ENCODE measurements at regions not wholly inside any gene's neighbourhood (a gene's known extent, or its start where the extent isn't known, plus 50 kb on each side); places are given as distances from the start of the nearest gene placed in this dataset.

DNA sequence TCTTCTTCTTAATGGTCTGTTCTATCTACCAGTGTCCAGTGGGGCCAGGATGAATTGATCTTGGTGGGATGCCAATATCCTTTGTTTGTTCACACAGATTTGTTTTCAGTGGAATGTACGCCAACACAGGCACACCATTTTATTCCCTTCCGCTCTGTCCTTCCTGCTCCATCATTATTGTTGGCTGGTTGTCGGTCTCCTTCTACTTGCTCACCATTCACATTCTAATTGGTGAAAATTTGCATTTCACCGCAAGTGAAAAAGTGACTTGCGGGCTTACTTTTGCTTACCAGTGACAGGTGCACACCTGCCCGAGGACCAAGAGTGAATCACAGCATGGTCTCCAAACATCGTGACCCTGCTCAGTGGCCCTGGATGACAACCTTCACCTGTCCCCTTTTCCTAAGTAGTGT, 148.3 kb downstream of the NOC3L start:
- H3K9me3 Mint-ChIP-seq: no peaks in the 10 kb centered on the region
- no peak overlapping the region for H3K27ac Mint-ChIP-seq
- H3K27me3 Mint-ChIP-seq (ENCODE audit: insufficient read depth): peaks cover 22% of the 10 kb centered on the region
- peaks cover 3% of the 10 kb centered on the region; the same call in 1 of the 2 replicates for H3K4me1 Mint-ChIP-seq (ENCODE audit: low read depth)
- TF ChIP-seq, protein P1, sequence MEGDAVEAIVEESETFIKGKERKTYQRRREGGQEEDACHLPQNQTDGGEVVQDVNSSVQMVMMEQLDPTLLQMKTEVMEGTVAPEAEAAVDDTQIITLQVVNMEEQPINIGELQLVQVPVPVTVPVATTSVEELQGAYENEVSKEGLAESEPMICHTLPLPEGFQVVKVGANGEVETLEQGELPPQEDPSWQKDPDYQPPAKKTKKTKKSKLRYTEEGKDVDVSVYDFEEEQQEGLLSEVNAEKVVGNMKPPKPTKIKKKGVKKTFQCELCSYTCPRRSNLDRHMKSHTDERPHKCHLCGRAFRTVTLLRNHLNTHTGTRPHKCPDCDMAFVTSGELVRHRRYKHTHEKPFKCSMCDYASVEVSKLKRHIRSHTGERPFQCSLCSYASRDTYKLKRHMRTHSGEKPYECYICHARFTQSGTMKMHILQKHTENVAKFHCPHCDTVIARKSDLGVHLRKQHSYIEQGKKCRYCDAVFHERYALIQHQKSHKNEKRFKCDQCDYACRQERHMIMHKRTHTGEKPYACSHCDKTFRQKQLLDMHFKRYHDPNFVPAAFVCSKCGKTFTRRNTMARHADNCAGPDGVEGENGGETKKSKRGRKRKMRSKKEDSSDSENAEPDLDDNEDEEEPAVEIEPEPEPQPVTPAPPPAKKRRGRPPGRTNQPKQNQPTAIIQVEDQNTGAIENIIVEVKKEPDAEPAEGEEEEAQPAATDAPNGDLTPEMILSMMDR (IDR thresholded peaks at IDR 0.05): no peak
- no peaks in the 10 kb centered on the region for H3K36me3 Mint-ChIP-seq (ENCODE audit: low read depth)
- no peak overlapping the region for H3K4me3 Mint-ChIP-seq
- no peak for DNase-seq

DNA sequence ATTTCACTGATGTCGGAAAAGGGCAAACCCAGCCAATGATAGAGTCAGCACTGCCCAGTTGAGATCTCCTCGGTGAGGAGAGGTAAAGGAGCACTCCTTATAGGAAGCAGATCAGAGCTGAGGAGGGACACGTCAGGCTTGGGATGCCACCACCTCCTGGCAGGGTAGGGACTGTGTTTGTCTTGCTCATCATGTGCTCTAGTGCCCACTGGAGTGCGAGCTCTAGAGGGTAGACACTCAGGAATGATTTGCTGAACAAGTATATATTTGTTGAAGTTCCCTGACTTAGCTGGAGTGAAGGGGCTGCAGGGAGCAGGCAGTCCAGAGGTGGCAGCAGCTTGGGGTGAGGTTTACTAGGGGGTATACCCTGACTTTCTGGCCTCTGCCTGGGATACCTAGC, 146.5 kb downstream of the NOC3L start:
- Mint-ChIP-seq H3K4me3 (no peak overlapping the region), H3K9me3 (no peaks in the 10 kb centered on the region), H3K36me3 (ENCODE audit: low read depth) (no peaks in the 10 kb centered on the region), H3K27me3 (ENCODE audit: insufficient read depth) (peaks cover 15% of the 10 kb centered on the region), H3K4me1 (ENCODE audit: low read depth) (peaks cover 7% of the 10 kb centered on the region; the same call in 1 of the 2 replicates), H3K27ac (no peak overlapping the region)
- TF ChIP-seq, protein P1 (IDR thresholded peaks at IDR 0.05): no peak
- no peak for DNase-seq

DNA sequence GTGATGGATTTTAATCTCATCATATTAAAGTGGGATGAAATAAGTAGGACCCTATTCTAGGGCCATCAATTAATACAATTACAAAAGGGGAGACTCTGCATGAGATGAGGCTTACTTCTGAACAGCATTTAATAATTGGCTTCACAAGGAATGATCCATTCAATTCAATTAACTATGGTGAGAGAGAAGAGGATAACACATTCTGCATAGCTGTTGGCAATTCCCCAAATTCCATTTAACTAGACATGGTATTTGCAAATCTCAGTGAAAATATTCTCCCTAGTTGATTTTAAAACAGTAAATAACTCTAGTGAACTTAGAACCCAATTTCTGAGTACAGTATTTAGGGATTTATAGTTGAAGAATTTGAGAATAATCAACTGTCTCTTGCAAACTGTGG, 145.3 kb downstream of the NOC3L start:
- Mint-ChIP-seq H3K27ac (no peak overlapping the region), H3K9me3 (no peaks in the 10 kb centered on the region), H3K4me1 (ENCODE audit: low read depth) (peaks cover 7% of the 10 kb centered on the region; the same call in 1 of the 2 replicates), H3K36me3 (ENCODE audit: low read depth) (no peaks in the 10 kb centered on the region), H3K4me3 (no peak overlapping the region), H3K27me3 (ENCODE audit: insufficient read depth) (peaks cover 14% of the 10 kb centered on the region)
- no peak for DNase-seq
- TF ChIP-seq, protein P1 (IDR thresholded peaks at IDR 0.05): no peak

DNA sequence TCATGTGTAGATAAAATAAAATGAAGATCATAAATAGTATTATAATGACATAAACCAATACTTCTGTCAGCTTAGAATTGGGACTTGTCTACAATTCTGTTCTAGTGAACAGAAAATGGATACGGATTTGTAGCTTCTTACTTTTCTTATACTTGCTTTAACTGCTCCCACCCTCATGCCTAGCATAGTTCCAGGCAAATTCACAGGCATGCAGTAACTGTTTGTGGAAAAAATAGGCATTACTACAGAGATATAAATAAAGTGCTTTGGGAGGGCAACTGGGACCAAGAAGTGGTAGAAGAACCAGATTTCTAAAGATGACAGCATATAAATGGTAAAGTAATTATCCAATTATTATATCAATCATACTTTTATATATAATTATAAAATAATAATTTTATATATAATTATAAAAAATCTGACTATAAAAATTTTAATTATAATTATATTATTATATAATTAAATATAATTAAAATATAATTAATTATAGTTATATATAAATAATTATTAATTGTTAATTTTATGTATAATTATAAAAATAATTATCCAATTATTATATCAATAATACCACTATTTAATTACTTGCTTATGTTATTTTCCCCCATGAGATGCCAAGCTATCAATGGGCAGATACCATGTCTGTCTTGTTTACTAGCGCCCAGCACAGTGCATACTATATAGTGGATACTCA, 144.1 kb downstream of the NOC3L start:
- Mint-ChIP-seq H3K36me3 (ENCODE audit: low read depth) (no peaks in the 10 kb centered on the region), H3K4me1 (ENCODE audit: low read depth) (peaks cover 7% of the 10 kb centered on the region; the same call in 1 of the 2 replicates), H3K27ac (no peak overlapping the region), H3K27me3 (ENCODE audit: insufficient read depth) (peaks cover 14% of the 10 kb centered on the region), H3K9me3 (no peaks in the 10 kb centered on the region), H3K4me3 (no peak overlapping the region)
- TF ChIP-seq, protein P1 (IDR thresholded peaks at IDR 0.05): no peak
- DNase-seq: peak; percentile 24

DNA sequence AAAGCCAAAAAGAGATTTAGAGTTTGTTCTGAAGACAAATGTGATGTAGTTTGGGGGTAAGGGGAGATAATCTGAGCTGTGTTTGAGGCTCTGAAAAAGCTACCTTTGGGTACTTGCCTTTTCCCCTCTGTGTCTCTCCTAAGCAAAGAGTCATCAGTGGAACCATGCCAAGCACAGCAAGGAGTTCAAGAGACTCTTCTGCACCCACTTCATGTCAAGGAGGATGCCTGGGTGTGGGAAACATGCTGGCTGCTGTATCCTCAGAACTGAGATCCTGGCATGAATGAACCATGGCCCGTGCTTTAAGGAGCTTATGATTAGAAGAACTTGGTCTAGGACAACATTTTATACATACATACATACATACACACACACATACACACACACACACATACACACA, 142.9 kb downstream of the NOC3L start:
- Mint-ChIP-seq H3K4me1 (ENCODE audit: low read depth) (peaks cover 18% of the 10 kb centered on the region), H3K27me3 (ENCODE audit: insufficient read depth) (peaks cover 11% of the 10 kb centered on the region), H3K9me3 (no peaks in the 10 kb centered on the region), H3K4me3 (no peak overlapping the region), H3K36me3 (ENCODE audit: low read depth) (no peaks in the 10 kb centered on the region), H3K27ac (no peak overlapping the region)
- TF ChIP-seq, protein P1 (IDR thresholded peaks at IDR 0.05): no peak
- no peak for DNase-seq
